ENCODE measurements at regions not wholly inside any gene's neighbourhood (a gene's known extent, or its start where the extent isn't known, plus 50 kb on each side); places are given as distances from the start of the nearest gene placed in this dataset.
"Not testable (repeated sequence)": the region's sequence is repeated elsewhere in the genome, so short reads cannot be mapped to it uniquely, and the experiment has no call there.

DNA sequence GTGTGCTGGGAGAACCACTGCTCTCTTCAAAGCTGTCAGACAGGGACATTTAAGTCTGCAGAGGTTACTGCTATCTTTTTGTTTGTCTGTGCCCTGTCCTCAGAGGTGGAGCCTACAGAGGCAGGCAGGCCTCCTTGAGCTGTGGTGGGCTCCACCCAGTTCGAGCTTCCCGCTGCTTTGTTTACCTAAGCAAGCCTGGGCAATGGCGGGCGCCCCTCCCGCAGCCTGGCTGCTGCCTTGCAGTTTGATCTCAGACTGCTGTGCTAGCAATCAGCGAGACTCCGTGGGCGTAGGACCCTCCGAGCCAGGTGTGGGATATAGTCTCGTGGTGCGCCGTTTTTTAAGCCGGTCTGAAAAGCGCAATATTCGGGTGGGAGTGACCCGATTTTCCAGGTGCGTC is 164.0 kb downstream of the HRH4 start:
- DNase-seq (ENCODE audit: low read depth): not testable (repeated sequence)

GRCh38 chr18:24627644-24628315 is 167.3 kb downstream of the HRH4 start:
- no peak for DNase-seq (ENCODE audit: low read depth)

DNA sequence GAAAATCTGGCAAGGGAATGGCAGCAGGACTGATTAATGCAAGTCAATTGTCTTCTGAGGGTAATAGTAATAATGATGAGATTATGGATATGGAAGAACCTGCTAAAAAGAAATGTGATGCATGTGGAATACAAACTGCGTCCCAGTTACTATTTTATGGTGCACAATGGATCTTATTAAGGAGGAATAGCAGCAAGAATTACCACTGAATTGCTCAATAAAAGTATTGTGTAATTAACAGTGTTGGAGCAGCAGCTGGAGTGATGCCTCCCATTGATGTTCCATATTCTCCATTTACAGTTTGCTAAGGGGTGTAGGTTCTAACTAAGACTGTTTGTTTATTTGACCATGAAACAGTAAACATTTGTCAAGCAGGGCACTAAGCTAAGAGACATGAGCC is 167.9 kb downstream of the HRH4 start:
- no peak for DNase-seq (ENCODE audit: low read depth)

- no peak for DNase-seq (ENCODE audit: low read depth)
Measured at GRCh38 chr18:24629921-24630320, 169.5 kb downstream of the HRH4 start.

DNA sequence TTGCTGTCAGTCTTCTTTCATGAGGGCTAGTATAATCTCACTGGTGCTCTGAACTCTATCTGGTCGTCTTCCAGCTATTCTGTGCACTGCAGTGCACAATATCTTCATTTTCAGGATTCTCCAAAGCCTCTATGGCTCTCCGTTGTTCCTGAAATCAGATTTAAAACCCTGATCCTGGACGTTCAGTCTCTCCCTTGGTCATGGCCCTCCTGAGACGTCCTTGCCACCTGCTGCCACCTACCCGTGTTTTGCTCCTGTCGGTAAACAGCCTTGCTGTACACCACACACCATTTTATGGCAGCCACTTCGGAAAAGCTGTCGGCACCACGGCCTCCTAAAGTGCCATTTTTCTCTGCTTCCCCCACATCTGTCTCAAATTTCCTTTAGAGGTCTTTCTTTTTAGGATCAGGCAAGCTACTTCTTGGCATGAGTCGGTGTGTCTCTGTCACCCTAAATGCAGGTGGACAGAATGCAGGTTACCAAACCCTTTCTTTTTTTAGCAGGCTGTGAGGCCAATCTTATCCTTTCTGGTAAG is 170.0 kb downstream of the HRH4 start:
- DNase-seq (ENCODE audit: low read depth): no peak

DNA sequence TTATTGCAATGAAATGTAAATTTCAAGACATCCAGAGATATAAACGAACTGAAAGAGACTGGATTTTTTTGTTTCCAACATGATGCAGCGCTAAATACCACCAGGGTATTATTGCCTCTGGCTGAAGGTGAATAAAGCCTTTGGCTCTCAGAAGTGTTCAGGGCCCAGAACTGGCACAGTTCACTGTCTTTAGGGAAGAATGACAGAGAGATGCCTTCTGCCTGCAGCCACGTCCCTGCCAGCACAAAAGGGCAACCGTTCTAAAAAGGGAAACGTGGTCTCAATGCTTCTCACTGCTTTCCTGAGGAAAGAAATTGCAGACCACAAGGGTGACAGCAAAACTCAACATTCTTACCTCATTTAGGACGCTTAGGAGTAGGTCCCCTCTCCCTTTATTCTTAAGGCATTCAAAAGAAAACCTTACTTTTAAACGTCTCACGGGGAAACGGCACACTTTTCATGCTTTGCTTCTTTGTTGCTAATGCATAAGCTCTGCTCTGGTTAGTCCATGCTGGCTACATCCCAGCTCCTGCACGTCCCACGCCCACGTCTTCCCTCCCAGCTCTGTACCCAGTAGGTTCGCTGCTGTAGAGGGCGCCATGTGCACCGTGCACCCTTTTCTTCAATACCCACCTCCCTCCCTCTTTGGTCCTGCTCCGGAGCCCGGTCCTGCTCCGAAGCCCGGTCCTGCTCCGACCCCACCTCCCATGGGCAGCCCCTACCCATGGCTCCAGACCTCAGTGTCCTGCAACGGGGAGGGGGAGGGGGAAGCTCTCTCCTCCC is 171.0 kb downstream of the HRH4 start:
- no peak for DNase-seq (ENCODE audit: low read depth)

DNA sequence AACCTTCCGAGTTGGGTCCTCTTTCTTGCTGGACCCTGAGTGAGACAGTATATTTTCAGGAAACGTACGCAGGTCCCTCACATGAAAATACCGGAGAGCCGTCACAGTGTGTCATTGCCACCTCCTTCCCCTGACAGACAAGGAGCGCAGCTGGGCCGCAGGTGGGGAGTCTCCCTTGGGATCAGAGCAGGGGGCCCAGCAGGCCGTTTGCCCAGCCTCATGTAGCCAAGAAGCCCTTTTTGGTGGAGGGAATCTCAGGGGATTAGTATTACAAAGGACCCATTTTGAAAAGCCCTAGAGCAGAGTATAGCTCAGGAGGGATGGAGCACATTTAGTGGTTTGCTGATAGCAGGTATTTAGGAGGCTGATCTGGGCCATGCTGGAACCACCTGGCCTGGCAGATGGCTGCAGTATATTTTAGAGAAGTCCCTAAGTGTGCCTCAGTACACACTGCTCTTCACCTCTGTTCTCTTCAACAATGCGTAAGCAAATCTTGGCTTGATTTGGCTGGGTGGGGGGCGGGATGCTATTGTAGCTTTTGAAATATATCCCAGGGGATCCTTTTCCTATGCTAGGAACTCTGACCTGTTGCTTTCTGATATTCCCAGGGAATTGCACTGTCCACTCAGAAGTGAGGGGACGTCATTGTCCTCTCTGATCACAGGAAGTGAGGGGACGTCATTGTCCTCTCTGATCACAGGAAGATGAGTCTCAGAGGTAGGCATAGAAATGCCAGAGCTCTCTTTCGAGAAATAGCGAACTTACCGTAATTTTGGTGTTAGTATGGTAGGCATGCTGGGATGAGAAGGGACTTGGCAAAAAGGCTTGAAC is 171.9 kb downstream of the HRH4 start:
- DNase-seq (ENCODE audit: low read depth): no peak

DNA sequence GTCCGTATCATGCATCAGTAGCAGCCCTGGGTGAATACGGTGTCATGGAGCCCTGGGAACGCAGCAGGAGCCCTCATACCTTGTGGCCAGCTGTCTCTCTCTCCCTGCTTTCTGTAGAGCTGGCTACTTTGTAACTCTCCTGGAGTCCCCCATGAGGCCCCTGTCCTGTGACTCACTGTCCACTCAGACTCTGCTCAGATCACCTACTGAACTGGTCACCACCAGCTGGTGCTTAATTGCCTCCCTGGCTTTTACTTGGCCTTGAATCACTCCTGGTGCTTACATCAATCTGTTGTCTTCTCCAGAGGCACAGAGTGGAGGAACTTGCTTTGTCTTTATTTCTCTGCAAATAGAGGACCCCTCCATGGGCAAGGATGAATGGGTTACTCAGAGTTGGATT is 172.7 kb downstream of the HRH4 start:
- peak; percentile 58 for DNase-seq (ENCODE audit: low read depth)

DNA sequence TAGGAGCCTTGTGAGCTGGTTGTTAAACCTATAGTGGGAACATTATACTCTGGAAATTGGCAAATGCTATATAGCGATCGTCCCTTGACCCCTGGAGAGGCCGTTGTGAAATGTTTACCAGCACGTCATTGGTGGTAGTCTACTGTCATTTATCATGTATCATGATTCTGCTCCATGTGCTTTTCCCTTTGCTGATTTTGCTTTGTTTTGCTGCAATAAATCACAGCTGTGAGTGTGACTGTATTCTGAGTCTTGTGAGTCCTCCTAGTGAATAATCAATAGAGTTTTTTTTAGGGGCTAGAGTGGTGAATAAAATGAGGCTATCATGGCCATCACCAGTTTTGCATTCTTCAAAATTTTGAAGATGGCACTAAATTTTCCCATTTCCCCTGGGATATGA is 189.1 kb downstream of the HRH4 start:
- no peak for DNase-seq (ENCODE audit: low read depth)

DNA sequence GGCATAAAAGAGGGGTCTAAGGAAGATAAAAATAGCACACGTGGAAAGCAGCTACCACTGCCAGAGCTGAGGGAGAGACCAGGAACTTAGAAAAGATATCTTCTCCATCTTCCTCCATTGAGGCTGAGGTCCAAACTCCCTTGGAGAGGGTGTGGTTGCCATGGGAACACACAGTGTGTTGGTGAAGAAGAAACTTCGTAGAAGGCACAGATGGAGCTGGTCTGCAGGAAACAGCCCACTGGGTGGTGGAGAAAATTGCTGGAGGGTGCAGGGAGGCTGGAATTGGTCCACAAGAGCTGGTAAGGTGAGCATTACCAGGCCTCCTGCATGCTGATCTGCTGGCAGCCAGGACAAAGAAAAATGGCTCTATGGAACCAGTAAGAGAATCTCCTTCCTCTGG is 191.0 kb downstream of the HRH4 start:
- no peak for DNase-seq (ENCODE audit: low read depth)

- DNase-seq (ENCODE audit: low read depth): peak; percentile 12
Measured at GRCh38 chr18:24656050-24656449, 195.6 kb downstream of the HRH4 start.

DNA sequence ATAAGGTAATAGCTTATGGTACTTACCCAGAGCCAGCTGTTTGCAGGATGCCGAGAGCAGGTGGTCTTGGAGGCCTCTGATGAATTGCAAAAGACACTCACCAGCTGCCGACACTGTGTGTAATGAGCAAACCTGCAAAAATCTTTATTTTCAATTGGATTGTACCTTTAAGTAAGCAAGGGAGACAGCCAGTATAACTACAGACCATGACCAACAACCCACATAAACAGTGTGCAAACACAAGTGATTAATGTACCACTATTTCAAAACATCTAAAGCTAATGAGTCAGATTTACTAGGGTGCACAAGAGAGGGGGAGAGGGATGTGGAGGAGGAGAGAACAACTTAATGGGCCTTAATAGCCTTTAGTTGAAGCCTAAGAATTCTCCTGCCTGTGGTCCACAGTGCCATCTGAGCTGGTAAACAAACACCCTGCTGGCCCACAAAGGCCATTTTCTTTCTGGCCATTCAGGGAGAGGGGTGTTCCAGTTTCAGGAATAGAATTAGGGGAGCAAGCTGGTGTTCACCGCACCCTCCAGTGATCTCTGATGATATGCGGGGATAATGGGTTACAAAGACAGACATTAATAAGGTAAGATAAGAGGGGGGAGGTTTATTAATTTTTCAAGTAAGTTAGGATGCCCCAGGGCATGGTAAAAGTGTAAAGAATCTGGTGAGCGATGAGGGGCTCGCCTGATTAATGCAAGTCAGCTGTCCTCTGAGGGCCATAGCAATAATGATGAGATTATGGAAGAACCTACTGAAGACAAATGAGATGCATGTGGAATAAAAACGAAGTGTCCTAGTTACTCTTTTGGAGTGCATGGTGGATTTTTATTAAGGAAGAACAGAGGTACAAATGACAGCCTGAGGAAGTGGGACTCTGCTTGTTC is 196.4 kb downstream of the HRH4 start:
- peak; percentile 43 for DNase-seq (ENCODE audit: low read depth)

- DNase-seq (ENCODE audit: low read depth): no peak
Measured at GRCh38 chr18:24657444-24657842, 197.0 kb downstream of the HRH4 start.

- no peak for DNase-seq (ENCODE audit: low read depth)
Measured at GRCh38 chr18:24658302-24658701, 197.9 kb downstream of the HRH4 start.

- peak; percentile 12 for DNase-seq (ENCODE audit: low read depth)
Measured at GRCh38 chr18:24659827-24660720, 199.6 kb downstream of the HRH4 start.

GRCh38 chr18:24660956-24661355 is 200.5 kb downstream of the HRH4 start:
- DNase-seq (ENCODE audit: low read depth): no peak

- DNase-seq (ENCODE audit: low read depth): no peak
Measured at GRCh38 chr18:24662412-24662821, 202.0 kb downstream of the HRH4 start.

- no peak for DNase-seq (ENCODE audit: low read depth)
Measured at GRCh38 chr18:24663026-24663425, 202.6 kb downstream of the HRH4 start.

DNA sequence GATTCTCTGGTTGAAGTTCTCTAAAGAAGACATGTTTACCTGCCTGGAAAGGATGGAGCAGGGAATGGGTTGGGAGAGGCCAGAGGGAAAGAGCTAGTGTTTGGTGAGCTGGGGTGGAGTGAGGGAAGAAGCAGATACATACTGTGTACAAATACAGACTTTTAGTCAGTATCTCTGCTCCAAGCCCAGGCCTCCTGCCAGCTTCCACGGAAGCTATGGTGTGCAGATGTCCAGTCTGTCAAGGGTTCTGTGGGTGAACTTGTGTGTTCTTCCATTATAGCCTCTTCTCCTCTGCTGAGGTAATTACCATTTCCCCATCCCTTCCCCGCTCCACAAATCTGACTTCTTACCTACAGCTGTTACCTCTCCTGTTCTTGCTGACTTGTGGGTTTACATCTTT is 208.6 kb downstream of the HRH4 start:
- no peak for DNase-seq (ENCODE audit: low read depth)

DNA sequence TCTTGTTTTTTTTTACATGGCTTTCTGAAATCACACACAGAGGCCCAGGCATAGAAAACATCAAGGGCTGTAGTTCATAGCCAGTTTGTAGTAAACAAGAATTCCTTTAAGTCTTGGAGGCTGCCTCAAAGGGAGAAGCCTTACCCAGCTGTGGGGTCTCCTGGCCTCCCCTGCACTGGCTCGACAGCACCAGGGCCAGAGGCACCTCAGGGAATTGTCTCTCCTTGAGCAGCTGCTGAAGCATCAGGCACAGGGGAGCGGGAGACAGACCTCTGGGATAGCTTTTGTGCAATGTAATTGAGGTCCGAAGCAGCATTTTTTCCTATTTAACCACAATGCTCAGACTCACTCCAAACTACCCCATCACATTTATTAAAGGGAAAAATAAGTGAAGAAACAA is 209.1 kb downstream of the HRH4 start:
- DNase-seq (ENCODE audit: low read depth): no peak

Data from RPMI7951 (cell line).